Central memory CD8-positive, alpha-beta T cell (primary cell): ENCODE measurements at regions not wholly inside any gene's neighbourhood (a gene's known extent, or its start where the extent isn't known, plus 50 kb on each side); places are given as distances from the start of the nearest gene placed in this dataset.

Experiments used
- ATAC-seq: fragments of 150-1000 bp; cut with Tn5 transposase; replicated peaks from 2 replicates; pipeline ENCODE4 v1.10.0; 2022; ENCODE audit warnings: mild to moderate bottlenecking, moderate FRiP score, moderate number of reproducible peaks; ENCODE audit not compliant: poor library complexity, severe bottlenecking; ENCODE audit errors: extremely low read depth
- DNase-seq, 2 donors: peaks; one replicate each; pipeline ENCODE4 v3.0.0; 2021; ENCODE audit warnings: low spot score in 2 of 2
- H3K27ac Mint-ChIP-seq: one replicate; pipeline ENCODE4 v1.8.0; 2022; ENCODE audit warnings: low read depth, mild to moderate bottlenecking, moderate library complexity, mixed read lengths
- H3K27me3 Mint-ChIP-seq: one replicate; pipeline ENCODE4 v1.8.0; 2022; ENCODE audit warnings: mixed read lengths
- H3K36me3 Mint-ChIP-seq: one replicate; pipeline ENCODE4 v1.8.0; 2022; ENCODE audit warnings: mild to moderate bottlenecking, moderate library complexity, mixed read lengths; ENCODE audit not compliant: insufficient read depth
- H3K4me1 Mint-ChIP-seq: one replicate; pipeline ENCODE4 v1.8.0; 2022; ENCODE audit warnings: mixed read lengths
- H3K4me3 Mint-ChIP-seq: one replicate; pipeline ENCODE4 v1.8.0; 2022; ENCODE audit warnings: mild to moderate bottlenecking, moderate library complexity, mixed read lengths
- H3K9me3 Mint-ChIP-seq: one replicate; pipeline ENCODE4 v1.8.0; 2022; ENCODE audit warnings: mixed read lengths

GRCh38 chr15:53389271-53390037 lies 370.0 kb downstream of the WDR72 start:
- peaks cover 10% of the 10 kb centered on the region for H3K9me3 Mint-ChIP-seq
- peaks cover 2% of the 10 kb centered on the region for H3K36me3 Mint-ChIP-seq
- H3K4me3 Mint-ChIP-seq, result no peak overlapping the region
- H3K27me3 Mint-ChIP-seq, result peaks cover 4% of the 10 kb centered on the region
- H3K4me1 Mint-ChIP-seq, result no peaks in the 10 kb centered on the region
- H3K27ac Mint-ChIP-seq, result no peak overlapping the region
- ATAC-seq (no peak), DNase-seq (no peak)

- Mint-ChIP-seq H3K9me3 (peaks cover 15% of the 10 kb centered on the region), H3K4me1 (no peaks in the 10 kb centered on the region), H3K27me3 (peaks cover 10% of the 10 kb centered on the region), H3K4me3 (no peak overlapping the region), H3K27ac (no peak overlapping the region), H3K36me3 (peaks cover 4% of the 10 kb centered on the region)
- DNase-seq (no peak), ATAC-seq (no peak)
Observed at GRCh38 chr15:53384417-53384816, 375.0 kb downstream of the WDR72 start.

GRCh38 chr15:53378096-53378800 lies 381.2 kb downstream of the WDR72 start:
- H3K9me3 Mint-ChIP-seq, result peaks cover 6% of the 10 kb centered on the region
- DNase-seq, result no peak
- H3K4me1 Mint-ChIP-seq, result no peaks in the 10 kb centered on the region
- H3K4me3 Mint-ChIP-seq, result no peak overlapping the region
- H3K27me3 Mint-ChIP-seq, result no peaks in the 10 kb centered on the region
- ATAC-seq, result no peak
- H3K27ac Mint-ChIP-seq, result no peak overlapping the region
- H3K36me3 Mint-ChIP-seq, result peaks cover 1% of the 10 kb centered on the region

- Mint-ChIP-seq H3K36me3 (no peaks in the 10 kb centered on the region), H3K9me3 (peaks cover 12% of the 10 kb centered on the region), H3K27me3 (no peaks in the 10 kb centered on the region), H3K4me3 (no peak overlapping the region), H3K4me1 (no peaks in the 10 kb centered on the region), H3K27ac (no peak overlapping the region)
- no peak for ATAC-seq
- no peak for DNase-seq
Observed at GRCh38 chr15:53367740-53368139, 391.7 kb downstream of the WDR72 start.

- Mint-ChIP-seq H3K4me1 (no peaks in the 10 kb centered on the region), H3K27me3 (no peaks in the 10 kb centered on the region), H3K27ac (no peak overlapping the region), H3K36me3 (no peaks in the 10 kb centered on the region), H3K4me3 (no peak overlapping the region), H3K9me3 (peaks cover 5% of the 10 kb centered on the region)
- no peak for DNase-seq
- no peak for ATAC-seq
Observed at GRCh38 chr15:53360881-53361280, 398.6 kb downstream of the WDR72 start.

GRCh38 chr15:53359038-53359437 lies 400.4 kb downstream of the WDR72 start:
- ATAC-seq (no peak), DNase-seq (no peak)
- Mint-ChIP-seq H3K36me3 (no peaks in the 10 kb centered on the region), H3K4me1 (no peaks in the 10 kb centered on the region), H3K27ac (no peak overlapping the region), H3K9me3 (peaks cover 6% of the 10 kb centered on the region), H3K27me3 (no peaks in the 10 kb centered on the region), H3K4me3 (no peak overlapping the region)

- peaks cover 2% of the 10 kb centered on the region for H3K36me3 Mint-ChIP-seq
Observed at GRCh38 chr15:53354874-53355273, 404.6 kb downstream of the WDR72 start.

GRCh38 chr15:53351373-53351772 lies 408.1 kb downstream of the WDR72 start:
- DNase-seq (no peak), ATAC-seq (no peak)
- Mint-ChIP-seq H3K4me3 (no peak overlapping the region), H3K9me3 (peaks cover 17% of the 10 kb centered on the region), H3K36me3 (peaks cover 2% of the 10 kb centered on the region), H3K27me3 (no peaks in the 10 kb centered on the region), H3K4me1 (no peaks in the 10 kb centered on the region), H3K27ac (no peak overlapping the region)

More at GRCh38 chr15:53354874-53355273, 404.6 kb downstream of the WDR72 start:
- H3K27me3 Mint-ChIP-seq, result no peaks in the 10 kb centered on the region
- ATAC-seq, result no peak
- H3K4me1 Mint-ChIP-seq, result no peaks in the 10 kb centered on the region
- no peak overlapping the region for H3K4me3 Mint-ChIP-seq
- H3K27ac Mint-ChIP-seq, result no peak overlapping the region
- DNase-seq, result no peak
- H3K9me3 Mint-ChIP-seq, result peaks cover 17% of the 10 kb centered on the region

GRCh38 chr15:53346583-53346982 lies 412.9 kb downstream of the WDR72 start:
- ATAC-seq, result no peak
- Mint-ChIP-seq H3K27ac (no peak overlapping the region), H3K36me3 (peaks cover 2% of the 10 kb centered on the region), H3K4me1 (no peaks in the 10 kb centered on the region), H3K4me3 (no peak overlapping the region), H3K9me3 (peaks cover 18% of the 10 kb centered on the region), H3K27me3 (no peaks in the 10 kb centered on the region)
- DNase-seq, result no peak

- no peaks in the 10 kb centered on the region for H3K9me3 Mint-ChIP-seq
- DNase-seq (no peak), ATAC-seq (no peak)
- no peak overlapping the region for H3K27ac Mint-ChIP-seq
- no peaks in the 10 kb centered on the region for H3K27me3 Mint-ChIP-seq
- no peak overlapping the region for H3K4me3 Mint-ChIP-seq
- no peaks in the 10 kb centered on the region for H3K4me1 Mint-ChIP-seq
- no peaks in the 10 kb centered on the region for H3K36me3 Mint-ChIP-seq
Observed at GRCh38 chr15:53331328-53332190, 427.9 kb downstream of the WDR72 start.

GRCh38 chr15:53328341-53328740 lies 431.1 kb downstream of the WDR72 start:
- Mint-ChIP-seq H3K4me1 (no peaks in the 10 kb centered on the region), H3K4me3 (no peak overlapping the region), H3K27ac (no peak overlapping the region), H3K9me3 (no peaks in the 10 kb centered on the region), H3K36me3 (no peaks in the 10 kb centered on the region), H3K27me3 (no peaks in the 10 kb centered on the region)
- no peak for ATAC-seq
- no peak for DNase-seq

- H3K27ac Mint-ChIP-seq, result no peak overlapping the region
- peaks cover 8% of the 10 kb centered on the region for H3K9me3 Mint-ChIP-seq
- no peak overlapping the region for H3K4me3 Mint-ChIP-seq
- ATAC-seq (no peak), DNase-seq (no peak)
- H3K36me3 Mint-ChIP-seq, result no peaks in the 10 kb centered on the region
- H3K27me3 Mint-ChIP-seq, result no peaks in the 10 kb centered on the region
- no peaks in the 10 kb centered on the region for H3K4me1 Mint-ChIP-seq
Observed at GRCh38 chr15:53324061-53324460, 435.4 kb downstream of the WDR72 start.
